HG02973 (cell line): ENCODE measurements at regions not wholly inside any gene's neighbourhood (a gene's known extent, or its start where the extent isn't known, plus 50 kb on each side); places are given as distances from the start of the nearest gene placed in this dataset.
"Not testable (repeated sequence)": the region's sequence is repeated elsewhere in the genome, so short reads cannot be mapped to it uniquely, and the experiment has no call there.

Experiments used
- ATAC-seq: cut with Tn5 transposase; IDR thresholded peaks from one replicate; pipeline ENCODE4 v1.9.1; 2021; ENCODE audit warnings: moderate library complexity; ENCODE audit not compliant: unreplicated experiment

DNA sequence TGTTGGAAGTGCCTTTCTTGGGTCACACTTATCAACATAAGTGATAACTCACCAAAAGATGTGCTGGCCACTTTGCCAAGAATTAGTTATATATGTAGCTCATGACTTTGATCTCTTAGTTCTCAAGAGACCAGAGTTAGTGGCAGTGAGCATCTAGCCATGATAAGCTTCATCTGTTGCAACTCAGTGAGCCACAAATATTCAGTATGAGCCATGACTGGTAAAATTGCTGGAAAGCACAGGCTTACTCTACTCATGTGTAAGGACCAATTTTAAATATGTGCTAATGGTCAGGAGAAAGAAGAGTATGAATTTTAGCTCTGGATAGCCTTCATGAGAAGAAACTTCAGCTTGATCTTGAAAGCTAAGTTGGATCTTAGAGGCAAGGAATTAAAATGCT, 59.4 kb upstream of the TLL1 start:
- ATAC-seq, result no peak

DNA sequence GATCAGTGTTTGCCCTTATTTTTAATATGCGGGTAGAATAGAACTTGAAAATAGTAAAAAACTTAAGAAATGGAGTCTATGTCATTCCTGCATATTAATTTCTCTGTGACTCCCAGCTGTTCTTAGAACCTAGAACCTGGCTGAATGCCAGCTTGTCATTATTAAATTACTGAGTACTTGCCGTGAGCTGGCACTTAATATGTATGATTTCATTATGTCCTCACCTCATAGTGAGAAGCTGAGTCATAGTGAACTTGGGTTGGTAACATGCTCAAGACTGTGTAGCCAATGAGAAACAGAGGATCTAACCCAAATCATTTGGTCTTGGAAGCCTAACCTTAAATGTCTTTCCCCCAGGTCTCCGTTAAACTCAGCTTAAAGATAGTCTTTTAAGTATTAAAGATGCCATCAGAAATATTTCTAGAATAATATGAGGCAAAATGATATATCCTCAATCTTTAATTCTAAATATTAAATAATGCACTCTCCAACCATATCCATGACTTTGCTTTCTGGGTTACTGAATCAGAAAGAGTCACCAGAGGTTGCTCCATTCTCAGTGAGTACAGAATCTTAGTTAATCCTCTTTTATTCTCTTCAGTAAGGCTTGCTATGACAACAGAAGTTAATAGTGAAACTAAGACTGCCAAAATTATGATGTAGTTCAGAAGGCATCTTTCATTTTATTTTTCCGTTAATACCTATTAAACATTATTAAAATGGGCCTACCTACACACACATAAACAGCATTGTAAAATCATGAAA, 58.6 kb upstream of the TLL1 start:
- ATAC-seq, result no peak

DNA sequence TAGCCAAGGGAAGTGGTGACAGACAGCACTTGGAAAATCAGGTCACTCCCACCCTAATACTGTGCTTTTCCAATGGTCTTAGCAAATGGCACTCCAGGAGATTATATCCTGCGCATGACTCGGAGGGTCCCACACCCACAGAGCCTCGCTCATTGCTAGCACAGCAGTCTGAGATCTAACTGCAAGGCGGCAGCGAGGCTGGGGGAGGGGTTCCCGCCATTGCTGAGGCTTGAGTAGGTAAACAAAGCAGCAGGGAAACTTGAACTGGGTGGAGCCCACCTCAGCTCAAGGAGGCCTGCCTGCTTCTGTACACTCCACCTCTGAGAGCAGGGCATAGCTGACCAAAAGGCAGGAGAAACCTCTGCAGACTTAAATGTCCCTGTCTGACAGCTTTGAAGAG, 53.9 kb upstream of the TLL1 start:
- ATAC-seq, result not testable (repeated sequence)
